Uterus (tissue), 3 donors: ENCODE measurements at regions not wholly inside any gene's neighbourhood (a gene's known extent, or its start where the extent isn't known, plus 50 kb on each side); places are given as distances from the start of the nearest gene placed in this dataset.

Source experiments
- DNase-seq, 2 donors: peaks; one replicate each; pipeline ENCODE4 v3.0.0-alpha.2; 2019 to 2020
- H3K27ac ChIP-seq, 2 donors: fragments of 200-600 bp; sonication (generic); 1 replicate in 1 of 2; 2 replicates in 1 of 2; pipeline ENCODE4 v1.5.1; 2016 to 2018
- H3K27me3 ChIP-seq, 2 donors: fragments of 200-600 bp; sonication (generic); one replicate each; pipeline ENCODE4 v1.5.1; 2018 to 2019; ENCODE audit warnings: control low read depth in 1 of 2
- H3K36me3 ChIP-seq, 2 donors: fragments of 200-600 bp; sonication (generic); one replicate each; pipeline ENCODE4 v1.5.1; 2019; ENCODE audit warnings: control low read depth in 1 of 2
- H3K4me1 ChIP-seq, 2 donors: fragments of 200-600 bp; sonication (generic); one replicate each; pipeline ENCODE4 v1.5.1; 2018 to 2019; ENCODE audit warnings: control low read depth in 1 of 2
- H3K4me3 ChIP-seq, 2 donors: fragments of 200-600 bp; sonication (generic); 1 replicate in 1 of 2; 2 replicates in 1 of 2; pipeline ENCODE4 v1.5.1; 2018 to 2019; ENCODE audit warnings: mild to moderate bottlenecking in 1 of 2
- H3K9me3 ChIP-seq, 2 donors: fragments of 200-600 bp; sonication (generic); one replicate each; pipeline ENCODE4 v1.5.1; 2019; ENCODE audit warnings: control low read depth in 1 of 2
- POLR2A ChIP-seq, 2 donors: fragments of 450-650 bp; IDR thresholded peaks; one replicate each; pipeline ENCODE4 v1.6.1; 2016; ENCODE audit warnings: antibody characterized with exemption in 2 of 2, mild to moderate bottlenecking in 1 of 2, moderate library complexity in 1 of 2
- intact Hi-C: fragments of 100-400 bp; cut with DNase I; formaldehyde crosslinking; loops from one replicate; pipeline ENCODE4 v1.15.1; 2023; ENCODE audit warnings: low total_unique reads
- TF ChIP-seq, protein P1 (sequence below), 4 experiments: fragments of 200-600 bp in 2 of 4; fragments of 450-650 bp in 2 of 4; sonication (generic) in 2 of 4; IDR thresholded peaks; one replicate each; pipeline ENCODE4 v1.5.1; 2016 to 2019; ENCODE audit warnings: antibody characterized with exemption in 4 of 4, mild to moderate bottlenecking in 2 of 4, moderate library complexity in 1 of 4
- donor health status: DM: yes; HTN: yes; CAD: no.

DNA sequence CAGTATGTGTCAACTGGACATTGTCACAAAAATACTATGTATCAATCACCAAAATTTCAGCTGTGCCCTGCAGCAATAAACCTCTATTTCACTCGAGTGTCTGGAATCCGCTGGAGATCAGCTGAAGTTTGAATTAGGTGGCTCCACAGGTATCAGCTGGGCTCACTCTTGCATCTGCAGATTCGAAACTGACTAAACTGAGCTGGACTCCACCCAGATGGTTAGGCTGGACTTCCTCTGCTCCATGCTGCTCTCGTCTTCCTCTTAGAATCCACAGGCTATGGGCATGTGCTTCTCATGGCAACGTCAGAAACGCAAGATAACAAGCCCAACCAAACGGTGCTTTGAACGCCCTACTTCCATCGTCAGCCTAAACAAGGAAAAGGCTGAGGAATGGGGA lies 565.3 kb upstream of the ROBO2 start:
- intact Hi-C loops, result no loop called here
- TF ChIP-seq, protein P1, sequence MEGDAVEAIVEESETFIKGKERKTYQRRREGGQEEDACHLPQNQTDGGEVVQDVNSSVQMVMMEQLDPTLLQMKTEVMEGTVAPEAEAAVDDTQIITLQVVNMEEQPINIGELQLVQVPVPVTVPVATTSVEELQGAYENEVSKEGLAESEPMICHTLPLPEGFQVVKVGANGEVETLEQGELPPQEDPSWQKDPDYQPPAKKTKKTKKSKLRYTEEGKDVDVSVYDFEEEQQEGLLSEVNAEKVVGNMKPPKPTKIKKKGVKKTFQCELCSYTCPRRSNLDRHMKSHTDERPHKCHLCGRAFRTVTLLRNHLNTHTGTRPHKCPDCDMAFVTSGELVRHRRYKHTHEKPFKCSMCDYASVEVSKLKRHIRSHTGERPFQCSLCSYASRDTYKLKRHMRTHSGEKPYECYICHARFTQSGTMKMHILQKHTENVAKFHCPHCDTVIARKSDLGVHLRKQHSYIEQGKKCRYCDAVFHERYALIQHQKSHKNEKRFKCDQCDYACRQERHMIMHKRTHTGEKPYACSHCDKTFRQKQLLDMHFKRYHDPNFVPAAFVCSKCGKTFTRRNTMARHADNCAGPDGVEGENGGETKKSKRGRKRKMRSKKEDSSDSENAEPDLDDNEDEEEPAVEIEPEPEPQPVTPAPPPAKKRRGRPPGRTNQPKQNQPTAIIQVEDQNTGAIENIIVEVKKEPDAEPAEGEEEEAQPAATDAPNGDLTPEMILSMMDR (IDR thresholded peaks at IDR 0.05), result no peak
- no peak for TF ChIP-seq POLR2A (IDR thresholded peaks at IDR 0.05)
- no peak overlapping the region for H3K27ac ChIP-seq
- DNase-seq, result no peak
- H3K36me3 ChIP-seq, result no peaks in the 10 kb centered on the region
- H3K27me3 ChIP-seq, result no peaks in the 10 kb centered on the region
- no peaks in the 10 kb centered on the region for H3K4me1 ChIP-seq
- no peak overlapping the region for H3K4me3 ChIP-seq
- H3K9me3 ChIP-seq, result no peaks in the 10 kb centered on the region

DNA sequence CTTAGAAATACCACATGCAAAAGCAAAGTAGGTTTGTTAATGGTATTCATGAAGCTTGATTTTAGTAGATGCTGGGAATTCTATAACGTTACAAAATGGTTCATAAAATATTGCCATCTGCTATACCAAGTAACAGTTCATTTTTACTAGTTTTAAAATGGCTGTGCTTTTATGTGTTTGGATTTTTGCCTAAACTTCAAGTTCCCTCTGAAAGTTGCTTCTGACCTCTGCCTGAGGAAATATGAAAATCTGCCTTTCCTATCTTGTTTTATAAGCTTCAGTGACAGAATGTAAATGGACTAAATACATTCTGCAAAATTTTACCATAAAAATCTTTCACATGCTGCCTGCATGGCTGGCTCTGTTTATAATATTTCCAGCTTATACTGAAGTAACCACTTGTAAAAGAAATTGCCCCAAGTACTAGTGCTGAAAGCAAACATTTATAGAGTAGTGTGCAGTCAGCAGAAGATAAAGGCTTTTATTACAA lies 560.7 kb upstream of the ROBO2 start:
- Histone ChIP-seq H3K4me3 (no peak overlapping the region), H3K27me3 (no peaks in the 10 kb centered on the region), H3K36me3 (no peaks in the 10 kb centered on the region), H3K4me1 (no peaks in the 10 kb centered on the region), H3K9me3 (no peaks in the 10 kb centered on the region), H3K27ac (no peak overlapping the region)
- intact Hi-C loops, result no loop called here
- DNase-seq, result no peak
- TF ChIP-seq POLR2A (IDR thresholded peaks at IDR 0.05), result no peak
- TF ChIP-seq, protein P1 (IDR thresholded peaks at IDR 0.05), result no peak

DNA sequence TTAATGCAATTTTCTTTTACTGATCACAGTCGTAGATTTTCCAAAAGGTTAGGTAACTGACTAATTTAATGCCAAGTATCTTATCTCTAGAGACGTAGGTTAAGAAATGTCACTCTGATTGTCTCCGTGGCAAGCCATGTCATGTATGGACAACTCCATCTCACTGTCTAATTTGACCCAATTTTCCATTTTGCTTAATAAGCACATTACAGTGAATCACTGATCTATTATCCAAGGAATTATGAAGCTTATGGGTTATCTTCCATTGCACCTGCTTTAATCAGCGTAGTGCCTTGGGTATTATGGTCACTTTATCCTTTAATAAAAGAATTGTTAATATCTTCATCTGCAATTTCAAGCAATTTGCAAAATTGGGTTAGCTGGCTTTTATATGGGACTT lies 557.4 kb upstream of the ROBO2 start:
- Histone ChIP-seq H3K36me3 (no peaks in the 10 kb centered on the region), H3K4me1 (no peaks in the 10 kb centered on the region), H3K27me3 (no peaks in the 10 kb centered on the region), H3K4me3 (no peak overlapping the region), H3K27ac (no peak overlapping the region), H3K9me3 (no peaks in the 10 kb centered on the region)
- no peak for DNase-seq
- TF ChIP-seq, protein P1 (IDR thresholded peaks at IDR 0.05), result no peak
- TF ChIP-seq POLR2A (IDR thresholded peaks at IDR 0.05), result no peak
- intact Hi-C loops, result no loop called here

DNA sequence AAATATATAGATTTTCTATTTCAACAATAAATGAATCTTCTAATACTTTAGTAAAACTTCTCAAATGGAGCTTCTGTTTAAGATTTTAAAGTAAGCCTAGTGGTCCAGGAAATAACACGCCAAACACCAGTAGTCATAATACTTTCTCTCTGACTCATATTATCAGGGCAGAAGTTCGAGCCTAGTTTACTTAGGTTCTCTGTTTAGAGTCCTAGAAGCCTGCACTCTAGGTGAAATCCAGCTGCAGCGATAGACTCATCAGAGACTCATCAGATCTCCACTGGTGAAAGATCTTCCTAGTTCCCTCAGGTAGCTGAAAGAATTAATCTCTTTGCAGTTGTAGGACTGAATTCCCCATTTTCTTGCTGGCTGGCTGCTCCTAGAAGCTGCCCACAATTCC lies 552.5 kb upstream of the ROBO2 start:
- Histone ChIP-seq H3K9me3 (no peaks in the 10 kb centered on the region), H3K27ac (no peak overlapping the region), H3K4me3 (no peak overlapping the region), H3K27me3 (no peaks in the 10 kb centered on the region), H3K4me1 (no peaks in the 10 kb centered on the region), H3K36me3 (no peaks in the 10 kb centered on the region)
- no peak for TF ChIP-seq POLR2A (IDR thresholded peaks at IDR 0.05)
- TF ChIP-seq, protein P1 (IDR thresholded peaks at IDR 0.05), result no peak
- DNase-seq, result no peak
- intact Hi-C loops, result no loop called here

DNA sequence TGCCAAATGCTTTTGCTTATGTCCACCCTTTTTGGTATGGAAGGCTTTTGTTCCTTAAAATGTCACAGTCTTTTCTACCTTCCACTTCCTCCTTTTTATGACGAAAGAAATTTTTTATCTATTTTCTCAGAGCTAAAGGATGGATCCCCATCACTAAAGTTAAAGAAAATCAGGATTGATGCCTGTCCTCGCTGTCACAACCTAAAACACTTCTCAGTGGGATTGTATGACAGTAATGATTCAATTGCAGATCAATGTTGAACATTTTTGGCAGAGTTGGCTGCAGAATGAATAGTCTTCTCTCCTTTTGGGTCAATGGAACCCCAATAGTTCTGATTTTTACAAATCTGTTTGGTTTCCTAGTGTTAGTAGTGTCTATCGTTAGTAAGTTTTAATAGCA lies 549.8 kb upstream of the ROBO2 start:
- DNase-seq, result no peak
- Histone ChIP-seq H3K9me3 (no peaks in the 10 kb centered on the region), H3K4me1 (no peaks in the 10 kb centered on the region), H3K27me3 (no peaks in the 10 kb centered on the region), H3K4me3 (no peak overlapping the region), H3K27ac (no peak overlapping the region), H3K36me3 (no peaks in the 10 kb centered on the region)
- TF ChIP-seq POLR2A (IDR thresholded peaks at IDR 0.05), result no peak
- TF ChIP-seq, protein P1 (IDR thresholded peaks at IDR 0.05), result no peak
- intact Hi-C loops, result no loop called here
